ENCODE measurements at regions not wholly inside any gene's neighbourhood (a gene's known extent, or its start where the extent isn't known, plus 50 kb on each side); places are given as distances from the start of the nearest gene placed in this dataset.

- Histone ChIP-seq H3K9ac (ENCODE audit: low read depth, low read length) (no peak overlapping the region), H3K4me1 (ENCODE audit: control insufficient read depth, insufficient read depth, low read length) (no peaks in the 10 kb centered on the region), H3K27ac (ENCODE audit: low read depth, low read length) (no peak overlapping the region), H3K27me3 (ENCODE audit: control insufficient read depth, insufficient read depth, low read length) (no peaks in the 10 kb centered on the region), H3K36me3 (ENCODE audit: control insufficient read depth, insufficient read depth, low read length) (no peaks in the 10 kb centered on the region), H3K9me3 (ENCODE audit: control insufficient read depth, insufficient read depth, low read length) (no peaks in the 10 kb centered on the region), H3K4me3 (ENCODE audit: low read depth, low read length) (no peak overlapping the region)
Observed at GRCh38 chr3:21801631-21802030, 50.6 kb upstream of the ZNF385D start.

- H3K9me3 ChIP-seq (ENCODE audit: control insufficient read depth, insufficient read depth, low read length) = no peaks in the 10 kb centered on the region
- H3K27ac ChIP-seq (ENCODE audit: low read depth, low read length) = no peak overlapping the region
- no peak overlapping the region for H3K4me3 ChIP-seq (ENCODE audit: low read depth, low read length)
- H3K36me3 ChIP-seq (ENCODE audit: control insufficient read depth, insufficient read depth, low read length) = no peaks in the 10 kb centered on the region
- H3K9ac ChIP-seq (ENCODE audit: low read depth, low read length) = no peak overlapping the region
- H3K27me3 ChIP-seq (ENCODE audit: control insufficient read depth, insufficient read depth, low read length) = no peaks in the 10 kb centered on the region
- no peaks in the 10 kb centered on the region for H3K4me1 ChIP-seq (ENCODE audit: control insufficient read depth, insufficient read depth, low read length)
Observed at GRCh38 chr3:21803604-21804003, 52.6 kb upstream of the ZNF385D start.

GRCh38 chr3:21804330-21804729 lies 53.3 kb upstream of the ZNF385D start:
- no peak overlapping the region for H3K4me3 ChIP-seq (ENCODE audit: low read depth, low read length)
- H3K36me3 ChIP-seq (ENCODE audit: control insufficient read depth, insufficient read depth, low read length) = no peaks in the 10 kb centered on the region
- H3K9me3 ChIP-seq (ENCODE audit: control insufficient read depth, insufficient read depth, low read length) = no peaks in the 10 kb centered on the region
- no peaks in the 10 kb centered on the region for H3K27me3 ChIP-seq (ENCODE audit: control insufficient read depth, insufficient read depth, low read length)
- no peaks in the 10 kb centered on the region for H3K4me1 ChIP-seq (ENCODE audit: control insufficient read depth, insufficient read depth, low read length)
- no peak overlapping the region for H3K9ac ChIP-seq (ENCODE audit: low read depth, low read length)
- no peak overlapping the region for H3K27ac ChIP-seq (ENCODE audit: low read depth, low read length)

- no peak overlapping the region for H3K4me3 ChIP-seq (ENCODE audit: low read depth, low read length)
- no peaks in the 10 kb centered on the region for H3K27me3 ChIP-seq (ENCODE audit: control insufficient read depth, insufficient read depth, low read length)
- H3K4me1 ChIP-seq (ENCODE audit: control insufficient read depth, insufficient read depth, low read length) = no peaks in the 10 kb centered on the region
- no peak overlapping the region for H3K9ac ChIP-seq (ENCODE audit: low read depth, low read length)
- H3K9me3 ChIP-seq (ENCODE audit: control insufficient read depth, insufficient read depth, low read length) = no peaks in the 10 kb centered on the region
- no peak overlapping the region for H3K27ac ChIP-seq (ENCODE audit: low read depth, low read length)
- no peaks in the 10 kb centered on the region for H3K36me3 ChIP-seq (ENCODE audit: control insufficient read depth, insufficient read depth, low read length)
Observed at GRCh38 chr3:21806733-21807132, 55.7 kb upstream of the ZNF385D start.

- H3K4me1 ChIP-seq (ENCODE audit: control insufficient read depth, insufficient read depth, low read length) = no peaks in the 10 kb centered on the region
- H3K27me3 ChIP-seq (ENCODE audit: control insufficient read depth, insufficient read depth, low read length) = no peaks in the 10 kb centered on the region
- no peak overlapping the region for H3K4me3 ChIP-seq (ENCODE audit: low read depth, low read length)
- H3K9ac ChIP-seq (ENCODE audit: low read depth, low read length) = no peak overlapping the region
- no peak overlapping the region for H3K27ac ChIP-seq (ENCODE audit: low read depth, low read length)
- H3K9me3 ChIP-seq (ENCODE audit: control insufficient read depth, insufficient read depth, low read length) = no peaks in the 10 kb centered on the region
- no peaks in the 10 kb centered on the region for H3K36me3 ChIP-seq (ENCODE audit: control insufficient read depth, insufficient read depth, low read length)
Observed at GRCh38 chr3:21825684-21826083, 74.7 kb upstream of the ZNF385D start.

GRCh38 chr3:21826416-21826815 lies 75.4 kb upstream of the ZNF385D start:
- no peak overlapping the region for H3K4me3 ChIP-seq (ENCODE audit: low read depth, low read length)

GRCh38 chr3:21830541-21830940 lies 79.5 kb upstream of the ZNF385D start:
- H3K27me3 ChIP-seq (ENCODE audit: control insufficient read depth, insufficient read depth, low read length) = no peaks in the 10 kb centered on the region
- H3K9me3 ChIP-seq (ENCODE audit: control insufficient read depth, insufficient read depth, low read length) = no peaks in the 10 kb centered on the region
- H3K4me1 ChIP-seq (ENCODE audit: control insufficient read depth, insufficient read depth, low read length) = no peaks in the 10 kb centered on the region
- H3K27ac ChIP-seq (ENCODE audit: low read depth, low read length) = no peak overlapping the region
- no peaks in the 10 kb centered on the region for H3K36me3 ChIP-seq (ENCODE audit: control insufficient read depth, insufficient read depth, low read length)
- H3K9ac ChIP-seq (ENCODE audit: low read depth, low read length) = no peak overlapping the region
- no peak overlapping the region for H3K4me3 ChIP-seq (ENCODE audit: low read depth, low read length)

More at GRCh38 chr3:21826416-21826815, 75.4 kb upstream of the ZNF385D start:
- Histone ChIP-seq H3K9me3 (ENCODE audit: control insufficient read depth, insufficient read depth, low read length) (no peaks in the 10 kb centered on the region), H3K27me3 (ENCODE audit: control insufficient read depth, insufficient read depth, low read length) (no peaks in the 10 kb centered on the region), H3K4me1 (ENCODE audit: control insufficient read depth, insufficient read depth, low read length) (no peaks in the 10 kb centered on the region), H3K36me3 (ENCODE audit: control insufficient read depth, insufficient read depth, low read length) (no peaks in the 10 kb centered on the region), H3K27ac (ENCODE audit: low read depth, low read length) (no peak overlapping the region), H3K9ac (ENCODE audit: low read depth, low read length) (no peak overlapping the region)

- Histone ChIP-seq H3K27me3 (ENCODE audit: control insufficient read depth, insufficient read depth, low read length) (no peaks in the 10 kb centered on the region), H3K4me1 (ENCODE audit: control insufficient read depth, insufficient read depth, low read length) (no peaks in the 10 kb centered on the region), H3K9ac (ENCODE audit: low read depth, low read length) (no peak overlapping the region), H3K36me3 (ENCODE audit: control insufficient read depth, insufficient read depth, low read length) (no peaks in the 10 kb centered on the region), H3K27ac (ENCODE audit: low read depth, low read length) (no peak overlapping the region), H3K4me3 (ENCODE audit: low read depth, low read length) (no peak overlapping the region), H3K9me3 (ENCODE audit: control insufficient read depth, insufficient read depth, low read length) (no peaks in the 10 kb centered on the region)
Observed at GRCh38 chr3:21835264-21835663, 84.3 kb upstream of the ZNF385D start.

- H3K9ac ChIP-seq (ENCODE audit: low read depth, low read length) = no peak overlapping the region
- no peaks in the 10 kb centered on the region for H3K36me3 ChIP-seq (ENCODE audit: control insufficient read depth, insufficient read depth, low read length)
- H3K27ac ChIP-seq (ENCODE audit: low read depth, low read length) = no peak overlapping the region
- H3K9me3 ChIP-seq (ENCODE audit: control insufficient read depth, insufficient read depth, low read length) = no peaks in the 10 kb centered on the region
- H3K4me1 ChIP-seq (ENCODE audit: control insufficient read depth, insufficient read depth, low read length) = no peaks in the 10 kb centered on the region
- no peak overlapping the region for H3K4me3 ChIP-seq (ENCODE audit: low read depth, low read length)
- no peaks in the 10 kb centered on the region for H3K27me3 ChIP-seq (ENCODE audit: control insufficient read depth, insufficient read depth, low read length)
Observed at GRCh38 chr3:21836227-21836626, 85.2 kb upstream of the ZNF385D start.

- no peaks in the 10 kb centered on the region for H3K9me3 ChIP-seq (ENCODE audit: control insufficient read depth, insufficient read depth, low read length)
- no peak overlapping the region for H3K27ac ChIP-seq (ENCODE audit: low read depth, low read length)
- no peaks in the 10 kb centered on the region for H3K27me3 ChIP-seq (ENCODE audit: control insufficient read depth, insufficient read depth, low read length)
- no peaks in the 10 kb centered on the region for H3K36me3 ChIP-seq (ENCODE audit: control insufficient read depth, insufficient read depth, low read length)
- H3K4me1 ChIP-seq (ENCODE audit: control insufficient read depth, insufficient read depth, low read length) = no peaks in the 10 kb centered on the region
- no peak overlapping the region for H3K4me3 ChIP-seq (ENCODE audit: low read depth, low read length)
- H3K9ac ChIP-seq (ENCODE audit: low read depth, low read length) = no peak overlapping the region
Observed at GRCh38 chr3:21839176-21839575, 88.2 kb upstream of the ZNF385D start.

GRCh38 chr3:21839592-21839991 lies 88.6 kb upstream of the ZNF385D start:
- Histone ChIP-seq H3K27ac (ENCODE audit: low read depth, low read length) (no peak overlapping the region), H3K4me1 (ENCODE audit: control insufficient read depth, insufficient read depth, low read length) (0 out of 2 replicates have a peak, but pooled peaks cover 2% of the 10 kb centered on the region), H3K4me3 (ENCODE audit: low read depth, low read length) (no peak overlapping the region), H3K27me3 (ENCODE audit: control insufficient read depth, insufficient read depth, low read length) (no peaks in the 10 kb centered on the region), H3K9me3 (ENCODE audit: control insufficient read depth, insufficient read depth, low read length) (no peaks in the 10 kb centered on the region), H3K9ac (ENCODE audit: low read depth, low read length) (no peak overlapping the region), H3K36me3 (ENCODE audit: control insufficient read depth, insufficient read depth, low read length) (no peaks in the 10 kb centered on the region)

GRCh38 chr3:21847005-21847404 lies 96.0 kb upstream of the ZNF385D start:
- Histone ChIP-seq H3K4me1 (ENCODE audit: control insufficient read depth, insufficient read depth, low read length) (0 out of 2 replicates have a peak, but pooled peaks cover 7% of the 10 kb centered on the region), H3K27ac (ENCODE audit: low read depth, low read length) (no peak overlapping the region), H3K36me3 (ENCODE audit: control insufficient read depth, insufficient read depth, low read length) (no peaks in the 10 kb centered on the region), H3K27me3 (ENCODE audit: control insufficient read depth, insufficient read depth, low read length) (no peaks in the 10 kb centered on the region), H3K9me3 (ENCODE audit: control insufficient read depth, insufficient read depth, low read length) (no peaks in the 10 kb centered on the region), H3K9ac (ENCODE audit: low read depth, low read length) (no peak overlapping the region), H3K4me3 (ENCODE audit: low read depth, low read length) (no peak overlapping the region)
